Posterior cingulate gyrus (tissue), 11 donors: ENCODE measurements at regions not wholly inside any gene's neighbourhood (a gene's known extent, or its start where the extent isn't known, plus 50 kb on each side); places are given as distances from the start of the nearest gene placed in this dataset.
A peak's percentile ranks its signal among the peaks of the same experiment; 100 is the strongest.

Experiments
- DNase-seq, 10 donors: peaks; one replicate each; pipeline versions ENCODE4 v3.0.0 to v3.0.0-alpha.2; 2020 to 2021; ENCODE audit warnings: mixed read lengths in 3 of 10
- intact Hi-C: fragments of 100-400 bp; cut with DNase I; formaldehyde crosslinking; loops from one replicate; pipeline ENCODE4 v1.15.1; 2023

DNA sequence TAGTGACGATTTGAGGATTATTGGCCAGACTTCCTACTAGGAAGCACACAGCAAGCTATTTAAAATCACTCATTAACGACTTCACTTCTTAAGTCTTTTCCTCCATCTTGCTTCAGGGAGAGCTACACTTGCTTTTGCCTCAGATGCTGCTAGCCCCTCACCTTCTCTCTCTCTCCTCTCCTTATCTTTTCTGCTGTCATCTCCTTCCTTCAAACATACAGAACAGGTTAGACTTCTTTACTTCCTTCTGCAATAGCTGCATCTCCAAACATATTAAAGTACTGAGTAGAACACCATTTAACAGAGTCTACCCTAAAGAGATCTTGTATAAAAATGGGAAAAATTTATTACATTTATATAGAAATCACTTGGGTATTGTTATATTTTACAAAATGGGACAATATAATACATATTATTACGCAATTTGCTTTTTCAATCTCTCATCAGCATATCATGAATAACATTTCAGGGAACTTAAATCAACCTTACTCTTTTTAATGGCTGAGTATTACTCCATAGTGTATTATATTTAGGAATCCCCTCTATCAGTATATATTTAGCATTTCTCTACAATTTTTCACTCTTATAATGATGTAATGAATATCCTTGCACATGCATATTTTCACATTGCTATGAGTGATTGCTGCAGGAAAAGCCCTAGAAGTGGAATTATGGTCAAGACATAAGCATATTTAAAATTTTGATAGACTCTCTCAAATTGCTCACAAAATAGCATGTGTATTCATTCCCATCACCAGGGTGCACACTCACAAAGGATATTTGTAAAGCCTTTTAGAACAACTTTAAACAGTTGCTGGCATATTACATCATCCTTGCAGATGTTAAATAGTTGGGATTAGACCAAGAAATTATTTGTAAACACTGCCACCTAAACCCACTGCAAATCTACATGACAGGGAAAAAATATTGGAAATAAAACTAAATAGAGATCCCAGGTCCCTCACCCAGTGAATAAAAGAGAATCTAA is 164.5 kb upstream of the NFIB start:
- intact Hi-C loops = loop anchor here (10.0 kb wide), 1 partner anchor 286 kb away; no protein-coding TSS in a partner anchor
- DNase-seq = no peak

GRCh38 chr9:14471041-14471440 is 157.1 kb upstream of the NFIB start:
- intact Hi-C loops = loop anchor here (10.0 kb wide), 1 partner anchor 294 kb away; no protein-coding TSS in a partner anchor

DNA sequence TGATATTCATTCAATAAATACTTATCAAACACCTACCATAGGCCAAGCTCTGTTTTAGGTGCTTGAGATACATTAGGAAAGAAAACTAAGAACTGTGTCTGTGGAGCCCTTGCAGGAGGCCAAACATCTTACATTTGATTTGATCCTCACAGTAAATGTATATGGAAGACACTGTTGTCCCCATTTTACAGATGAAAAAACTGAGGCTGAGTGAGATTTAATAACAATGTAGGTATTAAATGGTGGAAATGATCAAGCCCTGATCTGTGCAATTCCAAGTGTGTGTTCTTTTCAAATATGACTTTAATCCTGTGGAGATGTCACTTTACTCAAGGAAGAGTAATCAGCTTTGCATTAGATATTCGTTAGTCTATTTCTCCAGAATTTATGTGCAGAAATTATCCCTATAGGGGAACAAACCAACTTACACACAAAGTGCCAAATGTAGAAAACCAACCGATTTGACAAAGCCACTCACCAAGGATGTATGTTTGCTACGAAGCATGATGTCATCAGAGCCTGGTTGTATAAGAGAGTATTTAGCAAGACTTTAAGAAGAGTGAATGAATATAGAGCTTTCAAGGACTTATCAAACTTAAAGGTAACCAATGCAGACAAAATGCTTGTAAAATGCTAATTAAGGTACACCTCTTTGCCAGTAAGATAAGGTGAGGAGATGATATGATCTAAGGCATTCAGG is 153.9 kb upstream of the NFIB start:
- DNase-seq = no peak
- intact Hi-C loops = no loop called here

More at GRCh38 chr9:14471041-14471440, 157.1 kb upstream of the NFIB start:
- no peak for DNase-seq

DNA sequence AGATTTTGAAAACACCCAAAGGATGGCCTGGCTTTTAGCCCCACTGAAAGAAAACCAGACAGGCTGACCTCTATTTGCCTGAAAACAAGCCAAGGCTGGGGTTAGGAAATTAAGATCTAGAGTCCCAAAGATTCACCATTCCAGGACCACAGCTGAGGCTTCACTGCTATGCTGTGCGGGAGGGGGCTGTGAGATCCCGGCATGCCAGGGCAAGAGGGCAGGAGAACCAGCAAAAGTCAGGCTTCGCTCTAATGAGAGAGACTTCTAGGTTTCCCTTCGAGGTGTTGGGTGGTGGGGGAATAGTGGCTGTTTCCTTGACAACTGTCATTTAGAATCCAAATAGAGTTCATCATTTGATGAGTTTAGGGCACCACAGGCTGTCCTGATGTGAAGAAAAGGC is 152.9 kb upstream of the NFIB start:
- intact Hi-C loops = no loop called here
- DNase-seq = no peak

DNA sequence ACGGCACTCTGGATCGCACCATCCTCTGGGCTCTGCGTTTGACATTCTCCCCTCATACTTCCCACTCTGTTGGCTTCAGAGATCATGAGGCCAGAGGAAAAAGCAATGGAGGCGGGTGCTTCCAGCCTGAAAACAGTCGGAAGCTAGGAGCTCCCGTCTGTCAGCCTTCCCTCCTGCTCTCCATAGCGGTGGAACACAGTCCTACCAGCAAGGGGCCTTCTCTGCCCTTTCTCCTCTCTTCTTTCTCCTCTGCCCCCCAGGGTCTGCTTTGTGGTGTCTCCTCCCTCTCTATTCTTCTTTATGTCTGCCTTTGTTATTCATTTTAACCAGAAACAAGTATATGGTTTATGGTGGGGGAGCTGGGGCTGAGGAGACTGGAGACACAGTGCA is 152.5 kb upstream of the NFIB start:
- DNase-seq = no peak
- intact Hi-C loops = no loop called here

DNA sequence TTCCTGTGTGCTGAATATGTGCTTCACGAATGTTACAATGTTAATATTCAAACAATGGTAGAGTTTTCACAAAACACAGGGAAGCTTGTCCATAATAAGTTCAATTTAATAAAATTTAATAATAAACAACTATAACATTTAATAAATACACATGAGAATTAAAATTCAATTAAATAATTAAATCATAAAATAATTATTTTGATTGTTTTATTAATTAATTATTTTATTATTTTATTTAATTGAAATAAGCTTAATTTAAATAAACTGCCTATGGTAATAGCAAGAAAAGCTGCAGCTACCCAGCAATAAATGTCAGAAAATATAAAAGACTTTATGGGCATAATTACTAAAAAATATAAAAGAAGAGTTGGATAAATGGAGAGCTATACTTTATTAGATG is 149.0 kb upstream of the NFIB start:
- no peak for DNase-seq
- intact Hi-C loops = no loop called here

DNA sequence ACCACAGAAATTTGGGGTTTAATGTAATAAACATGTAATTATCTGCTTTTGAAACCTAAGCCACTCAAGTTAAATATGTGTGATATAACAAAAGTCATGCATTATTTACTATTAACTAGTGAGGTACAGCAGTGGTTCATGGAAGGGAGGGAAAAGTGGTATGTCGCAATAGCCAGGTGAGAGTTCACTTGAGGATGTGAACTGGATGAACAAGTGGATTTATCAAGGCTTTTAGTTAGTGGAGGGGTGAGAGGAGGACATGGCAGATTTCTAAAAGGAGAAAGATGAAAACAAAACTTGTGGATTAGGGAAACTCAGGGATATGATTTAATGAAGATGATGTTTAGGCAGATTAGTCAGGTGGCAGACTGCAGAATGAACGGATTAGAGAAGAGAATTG is 141.3 kb upstream of the NFIB start:
- intact Hi-C loops = no loop called here
- DNase-seq = no peak

- intact Hi-C loops = no loop called here
- DNase-seq = no peak
Observed at GRCh38 chr9:14453286-14453685, 139.3 kb upstream of the NFIB start.

DNA sequence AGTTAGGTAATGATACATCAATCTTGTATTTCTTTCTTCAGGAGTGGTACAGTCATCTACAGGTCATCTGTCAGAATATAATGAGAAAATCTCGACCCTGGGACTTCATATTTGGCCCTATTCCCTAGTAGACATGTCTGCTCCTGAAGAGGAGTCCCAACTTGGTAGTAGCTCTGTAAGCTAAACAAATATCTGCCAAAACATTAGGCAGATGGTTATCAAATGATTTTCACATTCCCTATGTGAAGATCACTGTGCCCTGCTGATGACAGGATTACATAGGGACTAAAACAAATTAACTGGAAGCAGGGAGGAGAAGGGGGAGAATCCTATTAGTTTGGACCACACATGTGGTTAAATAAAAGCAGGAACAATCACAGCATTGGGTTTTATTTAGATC is 138.6 kb upstream of the NFIB start:
- intact Hi-C loops = no loop called here
- no peak for DNase-seq

DNA sequence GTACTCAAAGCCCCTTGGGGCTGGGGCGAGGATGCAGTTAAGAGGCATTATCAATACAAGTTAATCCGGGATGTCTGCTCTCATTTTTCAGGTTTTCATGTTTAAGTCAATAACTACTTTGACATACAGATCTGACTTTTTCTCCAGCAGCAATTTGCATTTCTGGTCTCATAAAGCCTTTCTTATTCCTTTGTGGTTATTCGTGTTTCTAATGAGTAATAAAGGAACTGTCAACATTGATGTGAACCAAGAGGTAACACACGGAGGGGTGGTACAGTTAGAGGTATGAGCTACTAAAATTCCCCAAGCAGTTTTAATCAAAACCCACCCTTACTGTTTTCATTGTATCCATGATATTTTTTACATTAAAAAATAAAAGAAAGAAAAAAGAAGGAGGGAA is 138.0 kb upstream of the NFIB start:
- intact Hi-C loops = no loop called here
- no peak for DNase-seq

DNA sequence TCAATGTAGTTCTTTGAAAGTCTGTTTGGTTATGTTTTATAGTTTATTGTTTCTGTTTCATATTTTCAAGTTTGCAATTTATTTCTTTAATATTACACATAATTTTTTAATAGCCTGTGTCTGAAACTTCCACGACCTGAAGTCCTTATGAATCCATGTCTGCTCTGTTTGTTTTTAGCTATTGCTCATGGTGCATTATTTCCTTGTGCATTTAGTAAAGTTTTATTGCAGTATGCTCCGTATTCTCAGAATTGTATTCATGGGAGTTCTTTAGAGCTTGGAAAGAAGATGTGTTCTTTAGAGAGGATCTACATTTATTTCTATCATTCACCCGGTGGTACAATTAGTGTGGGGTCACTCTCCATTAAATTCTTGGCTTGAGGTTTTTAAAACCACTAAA is 133.2 kb upstream of the NFIB start:
- intact Hi-C loops = no loop called here
- DNase-seq = no peak

DNA sequence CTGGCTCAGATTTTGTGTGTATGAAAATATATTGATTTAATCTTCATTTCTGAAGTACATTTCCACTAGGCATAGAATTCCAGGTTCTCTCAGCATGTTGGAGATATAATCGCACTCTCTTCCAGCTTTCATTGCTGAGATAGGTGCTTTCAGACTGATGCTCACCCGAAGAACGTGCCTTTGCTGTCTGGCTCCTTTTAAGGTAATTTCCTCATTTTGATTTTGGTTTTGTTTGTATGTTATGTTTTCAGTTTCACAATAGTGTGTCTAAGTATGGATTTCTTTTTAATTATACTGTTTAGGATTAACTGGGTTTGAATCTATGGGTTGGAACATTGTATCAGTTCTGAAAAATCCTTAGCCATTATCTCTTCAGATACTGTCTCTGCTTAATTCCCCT is 132.0 kb upstream of the NFIB start:
- intact Hi-C loops = no loop called here
- no peak for DNase-seq

DNA sequence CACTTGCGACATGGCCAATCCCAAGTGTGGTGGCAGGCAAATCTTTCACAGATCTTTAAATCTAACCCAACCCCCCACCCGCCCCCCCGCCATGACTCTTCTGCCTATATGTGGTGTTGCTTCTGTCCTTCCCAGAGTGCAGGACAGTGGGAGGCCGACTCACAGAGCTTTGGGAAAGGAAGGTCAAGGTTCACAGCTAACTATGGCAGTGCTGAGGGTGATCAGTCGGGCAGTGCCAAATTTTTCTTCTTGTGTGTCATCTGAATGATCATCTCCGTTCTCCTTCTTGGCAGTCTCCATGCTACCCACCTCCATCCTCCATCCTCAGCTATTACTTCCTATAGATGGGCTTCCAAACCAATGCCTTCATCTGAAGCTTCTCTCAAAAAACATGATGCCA is 129.0 kb upstream of the NFIB start:
- no peak for DNase-seq
- intact Hi-C loops = no loop called here

- peak in 1 of 10 donors; percentile 61 for DNase-seq
- intact Hi-C loops = no loop called here
Observed at GRCh38 chr9:14441976-14442651, 128.2 kb upstream of the NFIB start.

DNA sequence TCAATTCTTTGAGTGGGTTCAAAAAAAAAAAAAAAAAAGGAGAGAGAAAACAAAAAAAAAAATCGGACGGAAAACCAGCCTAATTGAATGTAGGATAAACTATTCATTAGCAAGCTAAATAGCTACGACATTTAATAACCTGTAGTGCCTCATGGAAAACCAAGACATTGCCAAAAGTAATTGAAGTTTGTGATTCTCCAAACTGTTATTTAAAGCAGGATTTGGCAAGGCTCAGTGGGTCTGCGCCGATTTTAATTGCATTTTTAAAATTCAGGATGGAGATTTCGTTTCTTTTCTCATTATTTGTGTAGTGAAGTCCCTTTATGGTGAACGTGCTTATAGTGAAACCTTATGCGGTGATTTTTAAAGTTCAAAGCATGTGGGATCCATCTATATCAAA is 127.2 kb upstream of the NFIB start:
- intact Hi-C loops = no loop called here
- DNase-seq = no peak

- DNase-seq = no peak
- intact Hi-C loops = no loop called here
Observed at GRCh38 chr9:14440062-14440461, 126.1 kb upstream of the NFIB start.

GRCh38 chr9:14439555-14439954 is 125.6 kb upstream of the NFIB start:
- no peak for DNase-seq
- intact Hi-C loops = no loop called here

DNA sequence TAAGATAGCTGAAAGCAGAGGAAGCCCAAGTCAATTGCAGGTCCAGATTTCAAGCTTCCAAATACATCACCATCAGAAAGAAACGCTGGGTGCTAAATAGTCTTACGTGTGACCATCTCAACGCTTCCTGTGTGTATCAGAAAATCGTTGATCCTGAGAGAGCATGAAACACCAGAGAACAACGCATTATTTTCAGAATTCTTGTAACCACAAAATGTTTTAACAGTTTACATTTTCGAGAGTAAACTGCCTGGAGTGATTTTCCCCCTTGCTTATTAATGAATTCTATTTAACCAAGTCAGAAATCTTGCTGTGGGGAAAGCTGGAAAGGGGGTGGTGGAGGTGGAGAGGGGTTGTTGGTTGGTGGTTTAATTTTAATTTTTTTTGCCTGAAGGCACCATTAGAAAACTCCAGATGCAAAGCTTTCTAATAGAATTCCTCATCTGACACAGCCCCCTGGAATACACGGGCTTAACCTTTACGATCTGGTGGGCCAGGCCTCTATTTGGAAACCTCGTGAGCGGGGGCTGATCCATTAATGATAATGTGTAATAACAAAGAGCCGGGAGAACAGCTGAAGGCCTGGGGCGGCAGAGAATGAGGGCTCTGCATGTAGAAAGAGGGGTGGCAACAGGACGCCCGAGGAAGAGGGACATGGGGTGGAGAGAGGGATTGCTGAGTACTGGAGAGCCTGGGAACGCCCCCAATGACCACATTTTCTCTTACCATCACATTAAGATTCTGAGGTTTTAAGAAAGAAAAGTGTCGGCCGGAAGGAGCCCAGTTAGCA is 124.5 kb upstream of the NFIB start:
- intact Hi-C loops = no loop called here
- DNase-seq = no peak

DNA sequence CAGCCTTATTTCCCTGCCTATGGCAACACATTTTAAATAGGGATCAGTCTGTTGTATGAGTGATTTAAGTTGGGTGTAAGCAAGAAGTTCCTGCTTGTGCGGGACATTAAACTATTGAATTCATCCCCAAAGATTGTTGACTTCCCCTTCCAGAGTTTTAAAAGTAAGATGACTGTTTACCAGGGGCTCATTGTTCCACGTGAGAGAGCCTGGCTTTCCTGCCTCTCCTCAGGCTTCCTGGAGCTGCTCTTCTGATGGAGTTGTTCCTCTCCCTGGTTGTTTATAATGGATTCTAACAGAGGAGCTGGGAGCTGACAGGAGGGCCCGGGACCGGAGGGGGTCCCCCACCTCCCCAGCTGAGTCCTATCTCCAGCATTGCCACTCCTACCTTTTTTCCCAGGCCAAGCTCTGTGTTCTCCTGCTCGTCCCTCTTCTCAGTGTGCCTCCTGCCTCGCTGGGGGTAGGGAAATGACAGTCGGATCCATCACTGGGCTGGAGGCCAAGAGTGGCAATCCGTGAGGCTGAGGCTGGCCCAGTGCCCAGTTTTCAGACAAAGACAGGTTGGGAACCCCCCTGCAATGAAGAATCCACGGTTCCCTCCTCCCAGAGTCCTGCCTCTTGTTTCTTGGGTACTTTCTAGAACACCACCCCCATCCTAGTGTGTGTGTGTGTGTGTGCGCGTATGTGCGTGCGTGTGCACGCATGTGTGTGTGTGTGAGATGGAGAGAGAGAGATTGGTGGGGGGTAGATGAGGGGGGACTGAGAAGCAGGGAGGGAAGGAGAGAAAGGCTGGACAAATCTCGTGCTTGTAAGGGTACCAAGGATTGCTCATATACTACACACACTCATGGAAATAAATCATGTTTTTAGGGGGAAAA is 123.7 kb upstream of the NFIB start:
- intact Hi-C loops = no loop called here
- peak in 6 of 10 donors; percentile 28 to 85 (median 32) for DNase-seq
